ENCODE measurements at regions not wholly inside any gene's neighbourhood (a gene's known extent, or its start where the extent isn't known, plus 50 kb on each side); places are given as distances from the start of the nearest gene placed in this dataset.

DNA sequence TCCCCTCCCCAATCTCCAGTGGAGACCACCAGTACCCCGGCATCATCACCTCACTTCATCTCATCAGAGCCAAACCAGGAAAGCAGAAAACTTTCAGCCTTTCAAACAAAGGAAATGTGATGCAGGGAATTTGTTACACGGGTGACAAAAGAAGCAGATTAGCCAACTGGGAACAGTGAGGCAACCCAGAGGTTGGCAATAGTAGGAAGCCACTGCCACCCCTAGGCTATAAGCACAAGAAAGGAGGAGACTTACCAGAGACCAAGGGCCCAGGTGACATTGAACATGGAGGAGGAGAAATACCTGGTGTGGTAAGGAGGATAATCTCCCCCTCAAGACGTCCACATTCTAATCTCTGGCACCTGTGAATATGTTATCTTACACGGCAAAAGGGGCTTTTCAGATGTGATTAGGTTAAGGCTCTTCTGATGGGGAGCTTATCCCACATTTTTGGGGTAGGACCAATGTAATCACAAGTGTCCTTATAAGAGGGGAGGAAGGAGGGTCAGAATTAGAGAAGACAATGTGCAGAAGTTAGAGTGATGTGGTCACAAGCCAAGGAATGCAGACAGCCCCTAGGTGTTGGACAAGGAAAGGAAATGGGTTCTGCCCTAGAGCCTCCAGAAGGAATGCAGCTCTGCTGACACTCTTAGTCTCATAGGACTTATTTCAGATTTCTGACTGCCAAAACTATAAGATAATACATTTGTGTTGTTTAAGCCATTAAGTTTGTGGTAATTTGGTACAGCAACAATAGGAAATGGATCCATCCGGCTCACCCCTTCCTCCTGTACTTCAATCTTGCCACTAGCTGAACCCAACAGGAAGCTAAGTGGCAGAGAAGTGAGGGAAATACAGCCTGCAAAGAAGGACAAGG is 83.6 kb upstream of the VAV3 start:
- TF ChIP-seq, protein P1, sequence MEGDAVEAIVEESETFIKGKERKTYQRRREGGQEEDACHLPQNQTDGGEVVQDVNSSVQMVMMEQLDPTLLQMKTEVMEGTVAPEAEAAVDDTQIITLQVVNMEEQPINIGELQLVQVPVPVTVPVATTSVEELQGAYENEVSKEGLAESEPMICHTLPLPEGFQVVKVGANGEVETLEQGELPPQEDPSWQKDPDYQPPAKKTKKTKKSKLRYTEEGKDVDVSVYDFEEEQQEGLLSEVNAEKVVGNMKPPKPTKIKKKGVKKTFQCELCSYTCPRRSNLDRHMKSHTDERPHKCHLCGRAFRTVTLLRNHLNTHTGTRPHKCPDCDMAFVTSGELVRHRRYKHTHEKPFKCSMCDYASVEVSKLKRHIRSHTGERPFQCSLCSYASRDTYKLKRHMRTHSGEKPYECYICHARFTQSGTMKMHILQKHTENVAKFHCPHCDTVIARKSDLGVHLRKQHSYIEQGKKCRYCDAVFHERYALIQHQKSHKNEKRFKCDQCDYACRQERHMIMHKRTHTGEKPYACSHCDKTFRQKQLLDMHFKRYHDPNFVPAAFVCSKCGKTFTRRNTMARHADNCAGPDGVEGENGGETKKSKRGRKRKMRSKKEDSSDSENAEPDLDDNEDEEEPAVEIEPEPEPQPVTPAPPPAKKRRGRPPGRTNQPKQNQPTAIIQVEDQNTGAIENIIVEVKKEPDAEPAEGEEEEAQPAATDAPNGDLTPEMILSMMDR (IDR thresholded peaks at IDR 0.05) = no peak
- TF ChIP-seq POLR2A (IDR thresholded peaks at IDR 0.05) = no peak
